Fibroblast of the aortic adventitia (primary cell): ENCODE measurements at regions not wholly inside any gene's neighbourhood (a gene's known extent, or its start where the extent isn't known, plus 50 kb on each side); places are given as distances from the start of the nearest gene placed in this dataset.

Experiments used
- DNase-seq: peaks from one replicate; pipeline ENCODE4 v3.0.0-alpha.2; 2010; ENCODE audit warnings: low read depth
- H3K4me3 ChIP-seq: 2 replicates; pipeline ENCODE4 v1.5.1; 2011; ENCODE audit warnings: low read depth, mild to moderate bottlenecking, control low read depth, low read length, moderate library complexity
- TF ChIP-seq, protein P1 (sequence below): IDR thresholded peaks from 2 replicates; pipeline ENCODE4 v1.5.1; 2011; ENCODE audit warnings: mild to moderate bottlenecking, low read length, control low read depth, inconsistent platforms; ENCODE audit not compliant: insufficient read depth

DNA sequence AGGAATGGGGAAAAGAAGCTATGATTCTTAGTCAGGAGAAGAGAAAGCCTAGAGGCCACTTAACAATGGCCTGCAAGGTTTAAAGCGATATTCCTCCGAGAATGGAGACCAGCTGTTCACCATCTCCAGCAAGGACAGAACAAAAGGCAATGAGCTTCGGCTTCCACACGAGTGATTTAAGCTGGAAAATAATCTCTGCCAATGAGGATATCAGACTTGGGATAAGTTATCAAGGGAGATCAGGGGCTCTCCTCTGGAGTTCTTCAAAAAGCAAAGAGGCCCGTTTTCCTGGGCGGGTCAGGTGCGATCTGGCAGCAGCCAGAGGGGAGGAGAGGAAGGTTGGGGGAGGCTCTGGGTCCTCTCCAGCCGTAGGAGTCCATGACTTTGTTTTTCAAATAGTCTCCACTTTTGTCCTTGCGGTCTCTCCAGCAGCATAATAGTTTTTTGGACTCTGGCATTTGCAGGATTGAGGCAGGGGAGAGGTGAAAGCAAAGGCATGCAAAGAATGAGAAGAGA is 211.3 kb downstream of the SKIDA1 start:
- DNase-seq = peak; percentile 73
- TF ChIP-seq, protein P1, sequence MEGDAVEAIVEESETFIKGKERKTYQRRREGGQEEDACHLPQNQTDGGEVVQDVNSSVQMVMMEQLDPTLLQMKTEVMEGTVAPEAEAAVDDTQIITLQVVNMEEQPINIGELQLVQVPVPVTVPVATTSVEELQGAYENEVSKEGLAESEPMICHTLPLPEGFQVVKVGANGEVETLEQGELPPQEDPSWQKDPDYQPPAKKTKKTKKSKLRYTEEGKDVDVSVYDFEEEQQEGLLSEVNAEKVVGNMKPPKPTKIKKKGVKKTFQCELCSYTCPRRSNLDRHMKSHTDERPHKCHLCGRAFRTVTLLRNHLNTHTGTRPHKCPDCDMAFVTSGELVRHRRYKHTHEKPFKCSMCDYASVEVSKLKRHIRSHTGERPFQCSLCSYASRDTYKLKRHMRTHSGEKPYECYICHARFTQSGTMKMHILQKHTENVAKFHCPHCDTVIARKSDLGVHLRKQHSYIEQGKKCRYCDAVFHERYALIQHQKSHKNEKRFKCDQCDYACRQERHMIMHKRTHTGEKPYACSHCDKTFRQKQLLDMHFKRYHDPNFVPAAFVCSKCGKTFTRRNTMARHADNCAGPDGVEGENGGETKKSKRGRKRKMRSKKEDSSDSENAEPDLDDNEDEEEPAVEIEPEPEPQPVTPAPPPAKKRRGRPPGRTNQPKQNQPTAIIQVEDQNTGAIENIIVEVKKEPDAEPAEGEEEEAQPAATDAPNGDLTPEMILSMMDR = no peak
- no peak overlapping the region for H3K4me3 ChIP-seq

DNA sequence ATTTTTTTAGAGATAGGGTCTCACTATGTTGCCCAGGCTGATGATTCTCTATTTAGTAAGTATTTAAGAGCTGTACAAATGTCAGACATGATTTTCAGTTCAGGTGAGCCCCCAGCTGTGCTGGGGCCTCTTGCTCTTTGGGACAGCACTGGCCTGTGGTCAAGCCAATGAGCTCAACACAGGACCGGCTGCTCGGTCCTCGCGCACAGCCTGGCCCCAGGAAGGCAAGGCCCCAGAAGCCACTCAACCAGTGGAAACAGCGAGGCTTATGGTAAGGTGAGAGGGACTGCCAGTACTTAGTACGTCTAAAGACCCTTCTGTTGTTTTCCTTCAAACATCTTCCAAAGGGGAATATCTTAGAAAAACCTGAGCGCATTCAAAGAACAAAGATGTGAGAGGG is 211.8 kb downstream of the SKIDA1 start:
- no peak for DNase-seq
- TF ChIP-seq, protein P1 = no peak

DNA sequence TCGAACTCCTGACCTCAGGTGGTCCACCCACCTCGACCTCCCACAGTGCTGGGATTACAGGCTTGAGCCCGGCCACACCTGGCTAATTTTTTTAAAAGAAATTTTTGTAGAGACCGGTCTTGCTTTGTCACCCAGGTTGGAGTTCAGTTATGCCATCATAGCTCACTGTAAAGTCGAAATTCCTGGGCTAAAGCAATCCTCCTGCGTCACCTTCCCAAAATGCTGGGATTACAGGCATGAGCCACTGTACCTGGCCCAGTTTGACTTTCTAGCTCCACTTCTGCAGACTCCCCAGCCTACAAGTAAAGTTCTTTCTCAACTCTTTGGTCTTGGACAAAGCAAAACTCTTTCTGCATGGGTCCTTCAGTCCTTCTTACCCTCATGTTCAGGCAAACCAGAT is 214.1 kb downstream of the SKIDA1 start:
- TF ChIP-seq, protein P1 = no peak
- no peak overlapping the region for H3K4me3 ChIP-seq
- no peak for DNase-seq

More for the DNA sequence above, 211.8 kb downstream of the SKIDA1 start:
- no peak overlapping the region for H3K4me3 ChIP-seq

DNA sequence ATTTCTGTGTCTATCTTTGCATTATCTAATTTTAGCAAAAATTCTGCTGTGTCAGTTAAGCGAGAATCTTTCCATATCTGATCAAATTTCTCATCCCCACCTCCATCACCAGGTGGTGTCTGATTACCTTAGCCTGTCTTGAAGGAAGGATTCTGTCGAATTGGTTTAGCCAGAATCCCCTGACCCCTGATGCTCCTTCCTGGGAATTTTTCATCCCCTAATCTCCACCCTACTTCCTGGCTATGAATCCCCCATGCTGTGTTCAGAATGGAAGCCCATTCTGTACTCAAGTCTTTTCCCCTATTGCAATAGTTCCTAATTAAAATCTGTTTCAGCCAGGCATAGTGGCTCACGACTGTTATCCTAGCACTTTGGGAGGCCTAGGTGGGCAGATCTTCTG is 216.1 kb downstream of the SKIDA1 start:
- H3K4me3 ChIP-seq = no peak overlapping the region
- TF ChIP-seq, protein P1 = no peak
- no peak for DNase-seq

DNA sequence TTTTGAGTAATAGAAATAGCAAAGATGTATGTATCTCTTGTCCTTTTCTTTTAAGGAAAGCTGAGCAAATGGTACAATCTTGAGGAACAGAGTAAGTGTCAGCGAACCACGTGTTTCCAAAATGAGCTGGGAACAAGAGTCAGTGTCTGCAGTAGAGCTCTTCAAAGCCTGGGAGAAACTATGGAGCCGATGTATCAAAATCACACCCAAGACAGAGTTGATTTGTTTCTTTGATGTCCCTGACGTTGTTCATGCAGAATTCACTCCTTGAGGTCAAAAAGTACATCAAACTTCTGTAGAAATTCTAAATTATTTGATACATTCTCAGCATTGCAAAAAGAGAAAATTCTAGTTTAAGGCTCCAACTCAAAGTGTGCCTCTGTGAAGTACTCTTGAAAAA is 216.5 kb downstream of the SKIDA1 start:
- DNase-seq = no peak
- H3K4me3 ChIP-seq = no peak overlapping the region
- TF ChIP-seq, protein P1 = no peak

DNA sequence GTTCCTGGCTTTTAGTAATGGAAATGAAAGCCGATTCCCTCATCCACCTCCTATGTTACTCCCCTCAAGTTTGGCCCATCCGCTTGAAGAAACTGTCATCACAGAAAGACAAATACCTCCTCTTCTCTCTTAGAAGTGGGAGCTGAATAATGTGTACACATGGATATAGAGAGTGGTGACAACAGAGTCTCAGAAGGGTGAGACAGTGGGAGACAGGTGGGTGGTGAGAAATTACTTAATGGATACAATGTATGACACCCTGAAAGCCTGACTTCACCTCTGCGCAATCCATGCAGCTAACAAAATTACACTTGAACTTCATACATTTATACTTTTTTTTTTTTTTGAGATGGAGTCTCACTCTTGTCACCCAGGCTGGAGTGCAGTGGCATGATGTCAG is 217.5 kb downstream of the SKIDA1 start:
- no peak for DNase-seq
- no peak overlapping the region for H3K4me3 ChIP-seq
- TF ChIP-seq, protein P1 = no peak

DNA sequence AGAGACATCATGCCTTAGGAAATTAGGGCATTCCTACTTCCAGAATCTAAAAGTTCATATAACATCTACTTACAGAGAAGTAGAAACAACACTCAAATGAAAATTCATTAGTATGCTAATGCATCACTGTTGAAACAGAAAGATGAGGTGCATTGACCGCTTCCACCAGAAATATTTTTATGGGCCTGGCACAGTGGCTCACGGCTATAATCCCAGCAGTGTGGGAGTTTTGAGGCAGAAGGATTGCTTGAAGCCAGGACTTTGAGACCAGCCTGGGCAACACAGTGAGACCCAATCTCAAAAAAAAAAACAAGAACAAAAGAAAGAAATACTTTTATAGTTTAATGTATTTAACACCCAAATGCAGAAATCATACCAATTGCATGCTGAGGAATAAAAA is 220.9 kb downstream of the SKIDA1 start:
- TF ChIP-seq, protein P1 = no peak
- no peak overlapping the region for H3K4me3 ChIP-seq
- no peak for DNase-seq
